Fibroblast of lung (primary cell): ENCODE measurements at regions not wholly inside any gene's neighbourhood (a gene's known extent, or its start where the extent isn't known, plus 50 kb on each side); places are given as distances from the start of the nearest gene placed in this dataset.

Source experiments
- EZH2 ChIP-seq: IDR thresholded peaks from 2 replicates; pipeline ENCODE4 v1.5.1; 2012; ENCODE audit warnings: low read length, control low read depth, mild to moderate bottlenecking; ENCODE audit errors: missing control alignments
- TF ChIP-seq, protein P1 (sequence below), 2 donors: IDR thresholded peaks in 1 of 2; conservative IDR thresholded peaks in 1 of 2; 1 replicate in 1 of 2; 2 replicates in 1 of 2; pipeline ENCODE4 v1.5.1; 2011 to 2012; ENCODE audit warnings: low read length in 2 of 2, control low read depth in 1 of 2, inconsistent platforms in 1 of 2, low read depth in 1 of 2, mild to moderate bottlenecking in 1 of 2

DNA sequence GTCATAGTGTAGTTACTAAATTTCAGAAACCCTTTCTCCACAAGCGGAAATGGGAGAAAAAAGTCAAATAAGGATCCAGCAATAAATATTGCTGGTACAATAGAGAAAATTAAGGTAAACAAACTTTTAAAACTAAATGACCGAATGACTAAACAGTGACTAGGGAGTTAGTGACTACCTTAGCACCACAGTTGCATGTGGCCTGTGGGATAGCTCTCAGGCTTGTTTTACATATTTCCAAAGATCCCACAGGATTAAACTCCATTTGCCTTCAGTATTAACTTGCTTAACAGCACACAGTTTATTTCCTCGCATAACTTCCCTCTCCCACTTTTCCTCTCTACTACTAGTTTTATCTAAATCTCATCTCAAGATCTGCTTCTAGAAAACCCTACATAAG lies 824.3 kb upstream of the KLHL1 start:
- TF ChIP-seq, protein P1, sequence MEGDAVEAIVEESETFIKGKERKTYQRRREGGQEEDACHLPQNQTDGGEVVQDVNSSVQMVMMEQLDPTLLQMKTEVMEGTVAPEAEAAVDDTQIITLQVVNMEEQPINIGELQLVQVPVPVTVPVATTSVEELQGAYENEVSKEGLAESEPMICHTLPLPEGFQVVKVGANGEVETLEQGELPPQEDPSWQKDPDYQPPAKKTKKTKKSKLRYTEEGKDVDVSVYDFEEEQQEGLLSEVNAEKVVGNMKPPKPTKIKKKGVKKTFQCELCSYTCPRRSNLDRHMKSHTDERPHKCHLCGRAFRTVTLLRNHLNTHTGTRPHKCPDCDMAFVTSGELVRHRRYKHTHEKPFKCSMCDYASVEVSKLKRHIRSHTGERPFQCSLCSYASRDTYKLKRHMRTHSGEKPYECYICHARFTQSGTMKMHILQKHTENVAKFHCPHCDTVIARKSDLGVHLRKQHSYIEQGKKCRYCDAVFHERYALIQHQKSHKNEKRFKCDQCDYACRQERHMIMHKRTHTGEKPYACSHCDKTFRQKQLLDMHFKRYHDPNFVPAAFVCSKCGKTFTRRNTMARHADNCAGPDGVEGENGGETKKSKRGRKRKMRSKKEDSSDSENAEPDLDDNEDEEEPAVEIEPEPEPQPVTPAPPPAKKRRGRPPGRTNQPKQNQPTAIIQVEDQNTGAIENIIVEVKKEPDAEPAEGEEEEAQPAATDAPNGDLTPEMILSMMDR (conservative IDR thresholded peaks at IDR 0.05 in 1 of 2, IDR thresholded peaks at IDR 0.05 in 1 of 2; ENCODE audit: low read depth in 1 of 2, low read length in 2 of 2) = no peak
- TF ChIP-seq EZH2 = no peak
